ENCODE measurements at regions not wholly inside any gene's neighbourhood (a gene's known extent, or its start where the extent isn't known, plus 50 kb on each side); places are given as distances from the start of the nearest gene placed in this dataset.
"Not testable (repeated sequence)": the region's sequence is repeated elsewhere in the genome, so short reads cannot be mapped to it uniquely, and the experiment has no call there.

DNA sequence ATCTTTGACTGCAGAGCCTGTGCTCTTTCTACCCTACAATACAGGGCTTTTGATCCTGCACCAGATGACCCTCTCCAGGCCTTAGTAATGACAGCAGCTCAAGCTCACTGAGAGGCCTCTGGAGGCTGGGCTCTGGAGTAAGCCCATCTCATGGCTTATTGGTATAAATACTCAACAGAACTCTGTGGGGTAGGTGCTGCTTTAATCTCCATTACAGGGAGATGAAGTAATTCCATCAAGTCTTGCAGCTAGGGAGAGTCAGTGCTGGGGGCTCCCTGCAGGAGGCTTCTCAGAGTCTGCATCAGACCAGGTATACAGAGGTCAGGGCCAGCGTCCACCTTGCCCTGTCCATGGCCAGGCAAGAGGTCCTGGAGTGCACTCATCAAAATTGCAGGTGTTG, 89.2 kb upstream of the SLC6A11 start:
- DNase-seq (ENCODE audit: insufficient read length, low spot score) (no peak), FAIRE-seq (no peak)

DNA sequence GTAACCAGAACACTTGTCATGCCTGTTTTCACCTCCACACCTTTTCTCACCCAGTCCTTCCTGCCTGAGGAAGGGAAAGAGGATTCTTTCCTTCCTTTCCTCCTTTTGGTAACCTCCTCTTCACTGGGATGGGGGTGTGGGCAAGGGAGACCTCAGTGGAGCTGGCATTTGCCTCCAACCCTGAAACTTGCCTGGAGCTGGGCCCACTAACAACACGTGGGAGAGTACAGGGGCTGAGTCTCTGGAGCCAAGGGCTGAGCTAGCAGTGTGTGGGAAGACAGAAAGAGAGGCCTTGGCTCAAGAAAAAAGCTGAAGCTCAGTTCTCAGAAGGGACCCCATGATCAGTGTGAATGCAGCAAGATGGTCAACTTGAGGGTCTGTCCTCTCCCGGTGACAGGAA, 86.6 kb upstream of the SLC6A11 start:
- FAIRE-seq (no peak), DNase-seq (ENCODE audit: insufficient read length, low spot score) (no peak)

DNA sequence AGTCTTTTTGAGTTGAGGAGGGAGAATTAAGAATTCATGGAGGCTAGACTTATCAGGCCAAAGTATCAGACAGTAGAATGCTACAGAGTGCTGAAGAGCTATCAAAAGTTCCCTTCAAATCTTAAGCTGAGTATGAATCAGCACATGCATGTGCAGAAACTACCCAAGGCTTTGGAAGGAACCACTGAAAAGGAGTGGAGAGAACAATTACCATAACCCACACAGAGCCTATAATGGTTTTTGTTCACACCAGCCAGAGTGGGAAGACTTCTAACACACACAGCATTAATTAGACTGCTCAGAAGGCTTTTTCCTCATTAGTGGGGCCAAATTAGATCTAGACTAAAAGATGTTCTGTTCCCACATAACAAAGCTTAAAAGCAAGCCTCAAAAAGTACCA, 83.7 kb upstream of the SLC6A11 start:
- FAIRE-seq (no peak), DNase-seq (ENCODE audit: insufficient read length, low spot score) (no peak)

DNA sequence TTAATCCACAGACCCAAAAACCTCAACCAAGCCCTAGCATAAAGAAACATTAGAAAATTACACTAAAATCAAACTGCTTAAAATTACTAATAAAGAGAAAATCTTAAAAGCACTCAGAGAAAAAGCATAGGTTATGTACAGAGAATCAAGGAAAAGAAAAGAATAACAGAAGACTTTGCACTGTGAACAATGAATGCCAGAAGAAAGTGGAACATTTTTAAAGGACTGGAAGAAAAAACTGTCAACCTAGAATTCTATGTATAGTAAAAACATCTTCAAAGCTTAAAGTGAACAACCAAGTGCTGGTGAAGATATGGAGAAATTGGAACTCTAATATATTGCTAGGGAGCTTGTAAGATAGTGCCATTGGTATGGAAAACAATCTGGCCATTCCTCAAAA, 82.7 kb upstream of the SLC6A11 start:
- DNase-seq (ENCODE audit: insufficient read length, low spot score) (no peak), FAIRE-seq (no peak)

DNA sequence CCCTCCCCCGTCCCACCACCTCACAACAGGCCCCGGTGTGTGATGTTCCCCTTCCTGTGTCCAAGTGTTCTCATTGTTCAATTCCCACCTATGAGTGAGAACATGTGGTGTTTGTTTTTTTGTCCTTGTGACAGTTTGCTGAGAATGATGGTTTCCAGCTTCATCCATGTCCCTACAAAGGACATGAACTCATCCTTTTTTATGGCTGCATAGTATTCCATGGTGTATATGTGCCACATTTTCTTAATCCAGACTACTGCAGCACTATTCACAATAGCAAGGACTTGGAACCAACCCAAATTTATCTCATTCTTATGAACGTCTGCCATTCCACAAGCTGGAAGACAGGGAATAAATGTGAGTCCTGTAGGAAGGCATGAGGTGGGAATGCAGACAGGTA, 79.6 kb upstream of the SLC6A11 start:
- not testable (repeated sequence) for FAIRE-seq; DNase-seq (ENCODE audit: insufficient read length, low spot score)

DNA sequence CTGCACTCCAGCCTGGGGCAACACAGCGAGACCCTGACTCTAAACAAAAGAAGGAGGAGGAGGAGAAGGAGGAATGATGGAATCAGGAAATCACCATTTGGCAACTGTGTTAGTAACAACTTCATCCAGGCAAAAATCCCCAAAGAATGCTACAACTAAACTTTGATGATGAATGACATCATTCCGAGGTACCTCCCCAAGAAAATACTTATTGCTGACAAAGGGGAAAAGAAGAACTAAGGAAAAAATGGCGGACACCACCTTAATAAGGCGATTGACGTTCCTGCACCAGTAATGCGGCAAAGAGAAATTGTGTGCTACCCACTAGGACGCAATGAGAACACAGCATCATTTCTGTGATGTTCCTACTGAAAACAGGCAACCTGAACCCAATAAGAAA, 78.2 kb upstream of the SLC6A11 start:
- FAIRE-seq = no peak

DNA sequence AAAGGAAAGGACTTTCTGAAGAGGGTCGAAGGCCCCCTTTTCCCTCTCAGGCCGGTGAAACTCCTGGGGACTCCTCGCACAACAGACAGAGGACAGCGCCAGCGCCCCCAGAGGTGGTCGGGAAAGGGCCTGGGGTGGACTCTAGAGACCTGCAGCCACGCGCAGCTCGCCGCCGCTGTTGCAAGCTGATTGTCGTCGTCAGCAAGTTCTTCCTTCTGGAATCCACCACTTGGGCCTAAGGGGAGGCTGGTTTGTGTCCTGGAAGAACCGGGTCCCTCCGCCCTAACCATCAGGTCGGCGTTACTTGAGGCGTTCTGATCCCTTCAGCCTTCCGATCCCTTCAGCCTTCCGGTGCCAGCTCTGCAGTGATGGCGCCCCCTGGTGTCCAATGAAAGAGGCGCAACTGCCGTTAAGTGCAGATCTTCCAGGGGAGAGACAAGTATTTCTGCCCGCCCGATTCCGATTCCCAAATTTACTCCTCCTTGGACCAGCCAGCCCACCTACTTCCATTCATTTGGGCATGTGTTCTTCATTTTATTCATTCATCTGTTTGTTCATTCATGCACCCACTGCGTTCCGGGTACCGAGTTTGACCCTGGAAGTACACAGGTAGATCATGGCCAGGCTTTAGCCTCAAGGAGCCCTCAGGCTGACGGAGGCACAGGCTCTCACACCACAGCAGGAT, 77.2 kb upstream of the SLC6A11 start:
- DNase-seq (ENCODE audit: insufficient read length, low spot score) = peak; percentile 28
- no peak for FAIRE-seq

More for the DNA sequence above, 78.2 kb upstream of the SLC6A11 start:
- DNase-seq (ENCODE audit: insufficient read length, low spot score) = no peak

DNA sequence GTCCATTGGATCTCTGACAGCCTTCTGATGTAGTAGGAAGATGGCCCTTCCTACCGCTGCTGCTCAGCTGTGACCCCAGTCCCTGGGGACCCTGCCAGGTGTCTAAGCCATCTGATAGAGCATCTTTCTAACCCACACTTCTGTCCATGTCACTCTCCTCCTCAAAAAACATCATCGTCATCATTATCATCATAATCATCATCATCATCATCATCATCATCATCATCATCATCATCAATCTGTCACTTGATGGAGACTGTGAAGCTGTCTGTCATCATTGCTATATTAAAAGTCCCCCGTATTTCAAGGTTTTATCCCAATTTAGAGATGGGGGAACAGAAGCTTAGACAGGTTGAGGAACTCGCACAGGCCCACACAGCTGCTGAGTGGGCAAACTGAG, 75.1 kb upstream of the SLC6A11 start:
- DNase-seq (ENCODE audit: insufficient read length, low spot score) (no peak), FAIRE-seq (no peak)

DNA sequence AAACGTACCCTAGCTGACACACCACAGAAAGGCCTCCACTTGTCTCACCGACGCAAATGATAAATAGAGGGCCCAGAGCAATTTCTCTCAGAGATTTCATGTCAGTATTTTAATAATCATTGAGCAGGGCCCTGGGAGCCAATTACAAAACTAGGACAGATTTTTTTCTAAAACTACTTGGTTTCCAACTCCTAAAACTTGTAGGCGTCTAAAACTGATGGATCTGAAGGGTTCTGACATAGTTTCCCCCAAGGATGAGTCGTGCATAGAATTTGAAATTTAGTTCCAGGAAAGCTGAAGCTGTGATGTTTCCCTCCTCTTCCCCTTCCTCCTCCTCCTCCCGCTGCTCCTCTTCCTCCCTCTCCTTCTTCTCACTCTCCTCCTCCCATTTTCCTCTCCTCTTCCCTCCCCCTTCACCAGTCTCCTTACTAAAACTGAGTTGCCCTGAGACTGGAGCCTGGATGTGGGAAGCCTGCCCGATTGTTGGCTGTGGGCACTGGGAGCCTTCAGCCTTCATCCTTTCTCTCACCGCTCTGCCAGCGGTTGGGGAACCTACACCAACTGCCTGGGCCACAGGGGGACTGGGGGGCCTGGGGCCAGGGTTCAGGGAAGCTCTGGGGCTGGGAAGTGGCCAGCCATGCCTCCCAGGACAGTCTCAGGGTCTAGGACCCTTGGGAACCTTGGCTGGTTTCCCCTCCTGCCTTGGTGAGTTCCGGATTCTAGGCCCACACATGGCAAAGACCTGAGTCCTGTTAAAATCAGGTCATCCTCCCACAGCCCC, 73.9 kb upstream of the SLC6A11 start:
- FAIRE-seq (no peak), DNase-seq (ENCODE audit: insufficient read length, low spot score) (no peak)

DNA sequence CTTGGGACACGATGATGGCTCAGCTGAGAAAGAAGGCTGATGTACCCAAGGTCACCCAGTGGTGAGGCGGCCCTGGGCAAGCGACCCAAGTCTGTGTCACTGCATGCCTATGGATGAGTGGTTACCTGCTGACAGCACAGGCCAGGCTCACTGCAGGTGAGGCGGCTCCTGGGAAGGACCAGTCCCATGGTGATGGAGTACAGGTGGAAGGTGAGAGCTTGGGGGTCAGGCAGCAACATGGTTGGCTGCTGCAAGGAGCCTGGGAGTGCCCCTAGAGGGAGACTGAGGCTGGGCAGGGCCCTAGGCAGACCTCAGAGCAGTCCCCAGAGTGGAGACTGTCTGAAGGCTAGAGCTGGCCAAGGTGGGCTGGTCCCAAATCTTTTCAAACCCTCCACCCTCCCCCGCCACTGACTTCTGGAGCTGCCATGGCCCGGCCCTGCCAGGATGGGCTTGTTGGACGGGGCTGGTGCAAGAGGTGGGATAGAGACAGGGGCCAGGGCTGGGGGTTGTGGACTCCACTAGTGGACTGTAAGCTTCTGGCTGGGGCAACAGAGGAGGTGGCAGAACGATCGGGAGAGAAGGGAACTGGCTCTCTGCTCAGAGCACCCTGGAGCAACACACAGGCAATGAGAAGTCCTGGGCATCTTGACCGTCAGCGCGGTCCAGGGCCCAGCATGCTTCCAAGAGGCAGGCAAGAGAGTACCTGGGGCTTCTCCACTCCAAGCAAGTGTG, 72.5 kb upstream of the SLC6A11 start:
- no peak for DNase-seq (ENCODE audit: insufficient read length, low spot score)
- FAIRE-seq = no peak

DNA sequence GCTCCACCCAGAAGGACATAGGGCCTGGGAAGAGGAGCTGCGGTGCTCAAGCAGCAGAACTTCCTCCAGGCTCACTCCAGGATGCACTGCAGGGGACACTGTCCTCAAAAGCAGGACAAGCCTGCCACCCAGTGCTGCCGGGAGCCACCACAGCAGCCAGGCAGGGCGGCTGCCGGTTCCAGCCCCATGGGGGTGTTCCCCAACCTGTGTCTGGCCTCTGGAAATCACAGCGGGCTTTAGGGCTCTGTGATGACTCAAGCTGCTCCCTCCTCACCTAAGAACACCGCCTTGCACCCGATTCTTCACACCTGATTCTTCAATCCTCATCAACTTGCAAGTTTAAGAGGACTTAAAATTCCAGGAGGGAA, 71.9 kb upstream of the SLC6A11 start:
- no peak for FAIRE-seq
- DNase-seq (ENCODE audit: insufficient read length, low spot score) = no peak

DNA sequence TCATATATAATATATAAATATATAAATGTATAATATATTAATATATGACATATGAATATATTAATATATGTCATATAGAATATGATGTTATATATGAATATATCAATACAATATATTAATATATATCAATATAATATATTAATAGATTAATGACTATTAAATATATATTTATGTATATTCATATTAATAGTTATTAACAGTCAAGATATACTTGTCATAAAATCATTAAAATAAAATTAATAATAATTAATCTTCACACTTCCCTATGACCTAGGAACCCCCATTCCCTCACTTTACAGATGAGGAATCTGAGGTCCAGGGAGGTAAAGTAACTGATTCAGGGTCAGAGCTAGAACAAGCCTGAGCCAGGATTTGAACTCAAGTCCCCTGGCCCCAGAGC, 70.6 kb upstream of the SLC6A11 start:
- FAIRE-seq = no peak

DNA sequence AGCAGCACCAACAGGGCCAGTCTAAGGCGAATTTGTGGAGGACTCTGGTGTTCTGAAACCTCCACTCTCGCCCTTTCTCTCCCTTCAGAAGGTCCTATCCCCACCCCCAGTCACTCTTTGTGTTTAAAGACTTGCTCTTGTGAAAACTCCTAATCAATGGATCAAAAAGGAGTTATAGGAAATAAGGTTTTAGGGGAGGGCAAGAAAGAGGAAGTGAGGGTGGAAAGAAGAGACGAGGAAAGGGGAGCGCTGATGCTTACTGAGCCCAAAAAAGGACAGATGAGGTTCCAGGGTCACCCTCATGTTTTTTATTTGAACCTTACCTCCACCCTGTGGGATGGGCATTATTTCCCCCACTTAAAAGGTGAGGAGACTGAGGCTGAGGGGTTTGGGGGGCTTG, 70.0 kb upstream of the SLC6A11 start:
- DNase-seq (ENCODE audit: insufficient read length, low spot score) (no peak), FAIRE-seq (no peak)

More for the DNA sequence above, 70.6 kb upstream of the SLC6A11 start:
- DNase-seq (ENCODE audit: insufficient read length, low spot score) = no peak

DNA sequence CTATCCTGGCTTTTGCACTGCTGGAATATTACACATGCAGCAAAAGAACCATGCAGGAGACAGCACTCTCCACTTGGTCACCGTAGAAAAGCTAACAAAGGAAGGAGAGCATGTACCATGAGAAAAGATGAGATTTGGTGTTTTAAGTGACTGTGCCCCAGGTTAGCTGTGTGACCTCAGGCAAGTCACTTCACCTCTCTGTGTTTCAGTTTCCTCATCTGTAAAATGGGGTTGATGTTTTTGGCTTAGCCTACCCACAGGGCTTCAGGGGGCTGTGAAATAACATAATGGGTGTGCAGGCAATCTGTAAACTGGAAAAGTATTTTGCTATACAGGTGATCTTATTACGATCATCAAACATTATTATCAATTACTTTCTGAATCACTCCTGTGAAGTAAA, 69.3 kb upstream of the SLC6A11 start:
- DNase-seq (ENCODE audit: insufficient read length, low spot score) (no peak), FAIRE-seq (no peak)

DNA sequence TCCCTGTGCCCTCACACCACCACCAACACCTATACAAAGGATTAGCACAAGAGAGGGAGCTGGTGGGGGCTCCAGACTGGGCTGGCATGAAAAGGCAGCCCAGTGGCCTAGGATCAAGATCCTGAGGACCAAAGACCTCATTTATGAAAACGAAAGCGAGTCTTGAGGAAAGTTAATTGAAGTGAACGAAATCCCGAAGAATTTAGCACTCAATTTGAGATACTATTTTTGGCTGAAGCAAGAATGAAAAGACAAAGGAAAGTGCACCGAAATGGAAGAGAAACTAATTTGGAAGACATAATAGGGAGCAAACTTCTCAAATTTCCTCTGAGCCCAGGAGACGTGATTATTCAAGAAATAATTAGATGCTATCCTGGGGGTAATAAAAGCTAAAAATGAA, 68.7 kb upstream of the SLC6A11 start:
- FAIRE-seq (no peak), DNase-seq (ENCODE audit: insufficient read length, low spot score) (no peak)

DNA sequence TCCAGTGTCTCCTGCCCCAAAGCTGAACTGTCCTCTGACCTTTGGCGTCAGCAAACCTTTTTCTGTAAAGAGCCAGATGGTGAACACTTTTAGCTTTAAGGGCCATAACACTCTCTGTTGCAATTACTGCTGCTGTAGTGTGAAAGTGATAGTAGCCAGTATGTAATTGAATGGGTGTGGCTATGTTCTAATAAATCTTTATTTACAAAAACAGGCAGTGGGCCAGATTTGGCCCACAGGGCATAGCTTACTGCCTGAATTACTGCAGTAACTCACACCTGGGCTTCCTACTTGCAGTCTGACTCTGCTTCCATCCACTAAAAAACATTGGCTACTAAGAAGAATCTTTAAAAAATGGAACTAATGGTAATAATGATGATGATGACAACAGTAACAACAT, 68.0 kb upstream of the SLC6A11 start:
- DNase-seq (ENCODE audit: insufficient read length, low spot score) (no peak), FAIRE-seq (no peak)

DNA sequence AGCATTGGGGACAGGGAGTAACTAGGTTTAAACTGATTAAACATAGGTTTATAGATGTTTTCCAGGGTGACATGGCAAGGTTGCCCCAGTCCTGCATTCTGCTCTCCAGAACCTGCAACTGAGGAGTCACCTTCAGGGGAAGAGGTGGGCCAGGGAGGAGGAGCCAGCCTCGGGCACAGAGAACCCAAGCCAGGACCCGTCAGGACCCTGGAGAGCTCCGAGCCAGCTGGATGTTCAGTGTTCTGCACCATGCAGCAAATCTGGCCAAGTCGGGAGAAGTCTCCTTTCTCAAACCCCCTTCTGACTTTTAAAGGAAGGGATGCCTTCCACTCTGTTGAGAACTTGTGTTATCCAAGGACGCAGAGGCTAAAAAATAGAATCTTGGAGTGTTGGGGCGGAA, 62.1 kb upstream of the SLC6A11 start:
- no peak for FAIRE-seq

DNA sequence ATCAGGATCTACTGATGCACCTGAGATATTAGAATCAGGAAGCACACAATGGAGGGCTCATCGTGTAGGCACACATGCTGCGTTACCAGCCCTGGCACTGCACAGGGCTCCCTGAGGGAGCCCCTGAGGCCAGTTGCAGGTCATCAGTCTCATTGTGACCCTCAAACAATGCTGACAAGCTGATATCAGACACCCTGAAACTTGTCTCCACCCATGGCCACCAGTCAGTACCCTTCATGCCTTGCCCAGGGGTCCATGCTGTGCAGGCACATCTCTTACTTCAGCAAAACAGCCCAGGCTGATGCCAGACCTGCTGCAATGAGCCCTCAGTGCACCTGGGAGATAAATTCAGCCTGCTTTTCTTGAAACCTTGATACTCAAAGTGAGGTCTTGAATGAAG, 59.5 kb upstream of the SLC6A11 start:
- no peak for DNase-seq (ENCODE audit: insufficient read length, low spot score)
- FAIRE-seq = no peak

More for the DNA sequence above, 62.1 kb upstream of the SLC6A11 start:
- DNase-seq (ENCODE audit: insufficient read length, low spot score) = peak; percentile 27

DNA sequence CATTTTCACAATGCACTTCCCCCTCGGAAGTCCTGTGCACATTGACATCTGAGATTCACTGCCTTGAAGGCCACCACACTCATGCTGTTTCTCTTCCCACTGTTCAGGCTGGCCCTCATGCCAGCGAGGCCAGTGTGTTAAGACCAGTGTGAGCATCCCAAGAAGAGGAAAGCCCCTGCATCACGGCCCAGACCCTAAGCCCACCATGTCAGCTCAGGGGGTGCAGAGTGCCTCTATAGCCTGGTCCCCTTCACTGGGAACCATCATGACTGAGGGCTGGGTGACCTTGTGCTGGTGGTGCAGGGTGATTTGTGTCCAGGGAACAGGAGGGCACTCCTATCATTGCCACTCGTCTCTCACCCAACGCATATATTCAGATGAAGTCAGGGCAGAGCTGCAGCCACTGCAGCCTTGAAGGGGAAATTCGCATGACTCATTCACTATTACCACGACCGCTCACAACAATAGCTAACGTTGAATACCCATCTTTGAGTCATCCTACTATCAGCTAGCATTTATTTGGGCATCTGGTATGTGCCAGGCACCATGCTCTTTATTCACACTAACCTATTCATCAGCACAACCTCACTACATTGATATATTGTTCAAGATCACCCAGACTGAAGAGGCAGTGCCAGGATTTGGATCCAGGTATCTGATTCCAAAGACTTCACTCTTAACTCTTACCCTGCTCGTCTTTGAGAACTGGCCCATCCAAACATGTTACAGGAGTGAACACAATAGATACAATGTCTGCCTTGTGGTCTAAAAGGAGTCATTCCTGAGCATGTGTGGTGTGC, 58.8 kb upstream of the SLC6A11 start:
- FAIRE-seq = no peak
- no peak for DNase-seq (ENCODE audit: insufficient read length, low spot score)

DNA sequence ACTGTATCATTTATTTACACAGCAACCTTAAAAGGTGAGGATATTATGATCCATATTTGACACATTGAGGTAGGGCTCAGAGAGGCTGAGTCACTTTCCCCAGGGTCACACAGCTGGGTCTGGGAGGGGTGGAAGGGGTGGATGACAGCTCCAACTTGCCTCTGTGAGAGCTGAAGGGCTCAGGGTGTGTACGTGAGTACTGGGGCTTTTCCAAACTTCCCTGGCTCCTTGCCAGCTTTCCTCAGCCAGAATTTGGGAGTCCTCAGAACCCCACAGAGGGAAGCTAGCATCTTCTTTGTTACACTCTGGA, 58.3 kb upstream of the SLC6A11 start:
- FAIRE-seq = no peak
- DNase-seq (ENCODE audit: insufficient read length, low spot score) = no peak

All from GM19239 (cell line).